ENCODE measurements at regions not wholly inside any gene's neighbourhood (a gene's known extent, or its start where the extent isn't known, plus 50 kb on each side); places are given as distances from the start of the nearest gene placed in this dataset.

DNA sequence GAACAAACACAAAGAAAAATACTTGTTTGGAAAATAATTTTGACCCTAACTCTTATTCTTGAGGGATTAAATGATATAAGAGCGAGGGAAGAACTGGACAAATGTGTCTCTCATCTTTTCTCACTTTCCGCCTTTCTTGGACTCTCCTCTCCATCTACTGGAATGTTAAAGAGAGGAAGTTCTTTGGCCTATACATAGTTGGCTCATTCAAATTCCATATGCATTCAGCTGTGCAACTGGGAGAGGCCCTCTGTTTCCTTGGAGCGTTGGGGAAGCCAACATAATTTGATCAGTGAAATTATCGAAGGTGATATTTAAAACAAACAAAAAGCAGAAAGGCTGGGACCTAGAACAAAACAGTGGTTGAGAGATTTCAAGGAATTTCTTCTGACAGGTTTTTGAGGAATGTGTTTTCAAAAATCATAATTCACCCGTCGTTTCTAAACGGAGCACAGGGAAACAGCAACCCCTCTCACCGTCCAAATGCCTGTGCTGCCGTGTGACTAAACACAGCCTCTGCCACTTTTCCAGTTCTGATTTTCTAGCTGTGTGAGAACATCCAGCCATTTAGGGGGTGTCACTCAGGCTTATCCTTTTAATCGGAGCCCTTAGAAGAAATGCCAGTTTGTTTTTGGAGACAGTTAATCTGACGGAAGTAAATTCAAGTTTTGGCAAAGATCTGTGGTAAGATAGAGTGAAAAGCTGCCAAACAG, 489.9 kb downstream of the SOX2 start:
- Histone ChIP-seq H3K27ac (ENCODE audit: low read depth in 2 of 2, low read length in 2 of 2) (no peak overlapping the region), H3K4me1 (ENCODE audit: control insufficient read depth in 2 of 2, insufficient read depth in 2 of 2, low read length in 2 of 2) (no peaks in the 10 kb centered on the region), H3K4me3 (ENCODE audit: low read length in 2 of 2) (no peak overlapping the region), H3K9ac (ENCODE audit: low read depth in 1 of 2, low read length in 2 of 2) (no peak overlapping the region), H3K27me3 (ENCODE audit: control insufficient read depth in 2 of 2, insufficient read depth in 2 of 2, low read length in 2 of 2) (no peaks in the 10 kb centered on the region), H3K9me3 (ENCODE audit: control insufficient read depth in 2 of 2, low read length in 2 of 2) (no peaks in the 10 kb centered on the region), H3K36me3 (ENCODE audit: control insufficient read depth in 2 of 2, insufficient read depth in 2 of 2, low read length in 2 of 2) (no peaks in the 10 kb centered on the region)

DNA sequence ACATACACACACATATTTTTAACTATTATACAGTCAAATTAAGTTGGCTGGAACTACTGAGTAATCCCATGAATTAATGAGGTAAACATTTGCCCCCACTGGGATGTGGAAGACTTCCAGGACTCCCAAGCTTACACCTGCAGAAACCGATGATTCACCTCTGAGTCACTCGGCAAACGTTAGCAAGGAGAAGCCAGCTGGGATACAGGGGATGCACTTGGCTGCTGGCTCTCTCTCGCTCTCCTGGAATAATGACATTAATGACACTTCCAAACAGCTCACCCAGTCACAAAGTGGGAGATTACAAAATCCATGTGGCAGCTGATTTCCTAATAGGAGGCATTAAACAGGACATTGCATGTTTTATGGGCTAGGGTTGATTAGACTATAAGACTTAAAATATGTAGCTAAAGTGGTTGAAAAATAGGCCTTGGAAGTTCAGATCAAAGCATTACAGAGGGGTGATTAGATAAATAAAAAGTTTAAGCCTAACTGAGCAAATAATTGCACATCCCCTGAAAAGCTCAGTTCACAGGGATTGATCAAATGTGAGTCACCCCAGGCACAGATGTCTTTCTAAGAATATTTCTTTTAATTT, 500.9 kb downstream of the SOX2 start:
- Histone ChIP-seq H3K4me1 (ENCODE audit: control insufficient read depth in 2 of 2, insufficient read depth in 2 of 2, low read length in 2 of 2) (no peaks in the 10 kb centered on the region), H3K9me3 (ENCODE audit: control insufficient read depth in 2 of 2, low read length in 2 of 2) (no peaks in the 10 kb centered on the region), H3K36me3 (ENCODE audit: control insufficient read depth in 2 of 2, insufficient read depth in 2 of 2, low read length in 2 of 2) (no peaks in the 10 kb centered on the region), H3K4me3 (ENCODE audit: low read length in 2 of 2) (no peak overlapping the region), H3K27ac (ENCODE audit: low read depth in 2 of 2, low read length in 2 of 2) (no peak overlapping the region), H3K9ac (ENCODE audit: low read depth in 1 of 2, low read length in 2 of 2) (no peak overlapping the region), H3K27me3 (ENCODE audit: control insufficient read depth in 2 of 2, insufficient read depth in 2 of 2, low read length in 2 of 2) (no peaks in the 10 kb centered on the region)

- H3K9me3 ChIP-seq (ENCODE audit: control insufficient read depth in 2 of 2, low read length in 2 of 2) = no peaks in the 10 kb centered on the region
- H3K9ac ChIP-seq (ENCODE audit: low read depth in 1 of 2, low read length in 2 of 2) = no peak overlapping the region
- no peaks in the 10 kb centered on the region for H3K36me3 ChIP-seq (ENCODE audit: control insufficient read depth in 2 of 2, insufficient read depth in 2 of 2, low read length in 2 of 2)
- H3K27ac ChIP-seq (ENCODE audit: low read depth in 2 of 2, low read length in 2 of 2) = no peak overlapping the region
- no peaks in the 10 kb centered on the region for H3K27me3 ChIP-seq (ENCODE audit: control insufficient read depth in 2 of 2, insufficient read depth in 2 of 2, low read length in 2 of 2)
- no peaks in the 10 kb centered on the region for H3K4me1 ChIP-seq (ENCODE audit: control insufficient read depth in 2 of 2, insufficient read depth in 2 of 2, low read length in 2 of 2)
- no peak overlapping the region for H3K4me3 ChIP-seq (ENCODE audit: low read length in 2 of 2)
These were observed 502.7 kb downstream of the SOX2 start for GRCh38 chr3:182214416-182214815.

DNA sequence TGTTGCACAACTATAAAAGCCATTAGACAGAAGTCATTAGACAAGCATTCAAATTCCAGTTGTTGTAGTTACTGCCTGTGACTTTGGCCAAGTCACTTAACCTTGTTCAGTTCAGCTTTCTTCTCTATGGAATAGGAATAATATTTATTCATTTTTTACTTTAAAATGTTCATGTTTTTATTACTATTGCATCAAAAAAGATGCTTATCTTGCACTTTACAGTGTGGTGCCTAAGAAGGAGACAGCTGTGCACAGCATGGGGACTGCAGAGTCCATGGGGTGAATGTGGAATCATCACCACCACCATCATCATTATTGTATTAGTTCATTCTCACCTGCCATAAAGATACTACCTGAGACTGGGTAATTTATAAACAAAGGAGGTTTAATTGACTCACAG, 504.2 kb downstream of the SOX2 start:
- no peak overlapping the region for H3K27ac ChIP-seq (ENCODE audit: low read depth in 2 of 2, low read length in 2 of 2)
- no peaks in the 10 kb centered on the region for H3K36me3 ChIP-seq (ENCODE audit: control insufficient read depth in 2 of 2, insufficient read depth in 2 of 2, low read length in 2 of 2)
- H3K4me3 ChIP-seq (ENCODE audit: low read length in 2 of 2) = no peak overlapping the region
- no peaks in the 10 kb centered on the region for H3K27me3 ChIP-seq (ENCODE audit: control insufficient read depth in 2 of 2, insufficient read depth in 2 of 2, low read length in 2 of 2)
- no peaks in the 10 kb centered on the region for H3K4me1 ChIP-seq (ENCODE audit: control insufficient read depth in 2 of 2, insufficient read depth in 2 of 2, low read length in 2 of 2)
- no peaks in the 10 kb centered on the region for H3K9me3 ChIP-seq (ENCODE audit: control insufficient read depth in 2 of 2, low read length in 2 of 2)
- no peak overlapping the region for H3K9ac ChIP-seq (ENCODE audit: low read depth in 1 of 2, low read length in 2 of 2)

- Histone ChIP-seq H3K9me3 (ENCODE audit: control insufficient read depth in 2 of 2, low read length in 2 of 2) (no peaks in the 10 kb centered on the region), H3K4me3 (ENCODE audit: low read length in 2 of 2) (no peak overlapping the region), H3K4me1 (ENCODE audit: control insufficient read depth in 2 of 2, insufficient read depth in 2 of 2, low read length in 2 of 2) (no peaks in the 10 kb centered on the region), H3K36me3 (ENCODE audit: control insufficient read depth in 2 of 2, insufficient read depth in 2 of 2, low read length in 2 of 2) (no peaks in the 10 kb centered on the region), H3K9ac (ENCODE audit: low read depth in 1 of 2, low read length in 2 of 2) (no peak overlapping the region), H3K27me3 (ENCODE audit: control insufficient read depth in 2 of 2, insufficient read depth in 2 of 2, low read length in 2 of 2) (no peaks in the 10 kb centered on the region), H3K27ac (ENCODE audit: low read depth in 2 of 2, low read length in 2 of 2) (no peak overlapping the region)
These were observed 504.7 kb downstream of the SOX2 start for GRCh38 chr3:182216311-182216970.

DNA sequence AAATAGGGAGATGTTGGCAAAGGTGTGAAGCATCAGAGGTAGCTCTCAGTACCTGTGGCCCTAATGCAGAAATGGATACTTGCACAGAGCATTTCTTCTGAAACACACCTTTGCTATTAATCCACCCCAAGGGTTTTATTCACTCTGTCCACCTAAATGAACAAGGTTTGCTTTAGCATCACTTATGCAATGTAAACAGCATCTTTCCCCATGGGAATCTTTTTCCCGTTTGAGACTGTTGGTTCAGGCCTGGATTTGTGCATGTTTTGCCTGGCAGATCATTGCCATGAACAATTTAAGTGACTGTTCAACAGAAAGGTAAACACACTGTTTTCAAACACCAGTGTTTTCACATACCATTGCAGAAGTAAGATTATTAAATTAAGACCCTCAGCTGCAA, 508.3 kb downstream of the SOX2 start:
- H3K9ac ChIP-seq (ENCODE audit: low read depth in 1 of 2, low read length in 2 of 2) = no peak overlapping the region
- H3K36me3 ChIP-seq (ENCODE audit: control insufficient read depth in 2 of 2, insufficient read depth in 2 of 2, low read length in 2 of 2) = no peaks in the 10 kb centered on the region
- H3K27ac ChIP-seq (ENCODE audit: low read depth in 2 of 2, low read length in 2 of 2) = no peak overlapping the region
- no peaks in the 10 kb centered on the region for H3K27me3 ChIP-seq (ENCODE audit: control insufficient read depth in 2 of 2, insufficient read depth in 2 of 2, low read length in 2 of 2)
- no peaks in the 10 kb centered on the region for H3K4me1 ChIP-seq (ENCODE audit: control insufficient read depth in 2 of 2, insufficient read depth in 2 of 2, low read length in 2 of 2)
- no peak overlapping the region for H3K4me3 ChIP-seq (ENCODE audit: low read length in 2 of 2)
- H3K9me3 ChIP-seq (ENCODE audit: control insufficient read depth in 2 of 2, low read length in 2 of 2) = no peaks in the 10 kb centered on the region

DNA sequence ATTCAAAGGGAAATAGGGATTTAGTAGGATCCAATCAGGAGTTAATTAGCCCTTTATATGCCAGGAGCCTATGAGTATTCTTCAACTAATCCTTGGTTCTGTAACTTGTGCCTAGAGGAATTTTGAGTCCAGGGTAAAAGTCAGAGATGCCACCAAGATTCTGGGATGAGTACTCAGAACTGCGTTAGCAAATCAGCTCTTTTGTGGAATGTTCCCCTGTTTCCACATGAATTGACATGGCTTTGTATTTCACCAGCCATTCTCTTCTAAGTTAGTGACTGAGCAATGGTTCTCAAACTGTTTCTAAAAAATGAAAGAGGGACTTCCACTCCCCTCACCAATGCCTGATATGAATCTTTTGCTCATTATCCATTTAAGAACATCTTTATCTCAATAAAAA, 508.7 kb downstream of the SOX2 start:
- H3K27me3 ChIP-seq (ENCODE audit: control insufficient read depth in 2 of 2, insufficient read depth in 2 of 2, low read length in 2 of 2) = no peaks in the 10 kb centered on the region
- H3K36me3 ChIP-seq (ENCODE audit: control insufficient read depth in 2 of 2, insufficient read depth in 2 of 2, low read length in 2 of 2) = no peaks in the 10 kb centered on the region
- H3K4me1 ChIP-seq (ENCODE audit: control insufficient read depth in 2 of 2, insufficient read depth in 2 of 2, low read length in 2 of 2) = no peaks in the 10 kb centered on the region
- no peak overlapping the region for H3K4me3 ChIP-seq (ENCODE audit: low read length in 2 of 2)
- H3K9ac ChIP-seq (ENCODE audit: low read depth in 1 of 2, low read length in 2 of 2) = no peak overlapping the region
- H3K9me3 ChIP-seq (ENCODE audit: control insufficient read depth in 2 of 2, low read length in 2 of 2) = no peaks in the 10 kb centered on the region
- H3K27ac ChIP-seq (ENCODE audit: low read depth in 2 of 2, low read length in 2 of 2) = no peak overlapping the region

- Histone ChIP-seq H3K9ac (ENCODE audit: low read depth in 1 of 2, low read length in 2 of 2) (no peak overlapping the region), H3K27me3 (ENCODE audit: control insufficient read depth in 2 of 2, insufficient read depth in 2 of 2, low read length in 2 of 2) (no peaks in the 10 kb centered on the region), H3K4me1 (ENCODE audit: control insufficient read depth in 2 of 2, insufficient read depth in 2 of 2, low read length in 2 of 2) (no peaks in the 10 kb centered on the region), H3K4me3 (ENCODE audit: low read length in 2 of 2) (no peak overlapping the region), H3K27ac (ENCODE audit: low read depth in 2 of 2, low read length in 2 of 2) (no peak overlapping the region), H3K9me3 (ENCODE audit: control insufficient read depth in 2 of 2, low read length in 2 of 2) (no peaks in the 10 kb centered on the region), H3K36me3 (ENCODE audit: control insufficient read depth in 2 of 2, insufficient read depth in 2 of 2, low read length in 2 of 2) (no peaks in the 10 kb centered on the region)
These were observed 515.3 kb downstream of the SOX2 start for GRCh38 chr3:182226995-182227394.

DNA sequence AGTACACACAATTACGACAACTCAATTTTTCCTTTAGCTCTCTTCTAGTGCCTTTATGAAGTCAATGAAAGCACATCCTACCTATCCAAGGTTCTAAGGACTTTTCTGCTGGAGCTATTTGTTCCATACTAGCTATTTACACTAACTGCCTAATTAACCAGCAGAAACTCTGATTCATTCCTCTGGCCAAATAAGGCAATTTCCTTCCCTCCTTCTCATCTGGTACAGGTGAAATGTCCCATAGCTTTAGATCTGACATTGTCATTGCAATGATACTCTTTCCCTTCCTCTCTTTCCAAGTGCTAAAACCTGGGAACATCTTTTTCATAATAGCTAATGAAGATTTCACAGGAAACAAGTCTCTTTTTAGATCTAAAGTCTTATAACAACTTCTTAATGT, 521.7 kb downstream of the SOX2 start:
- Histone ChIP-seq H3K9ac (ENCODE audit: low read depth in 1 of 2, low read length in 2 of 2) (no peak overlapping the region), H3K27me3 (ENCODE audit: control insufficient read depth in 2 of 2, insufficient read depth in 2 of 2, low read length in 2 of 2) (no peaks in the 10 kb centered on the region), H3K4me1 (ENCODE audit: control insufficient read depth in 2 of 2, insufficient read depth in 2 of 2, low read length in 2 of 2) (no peaks in the 10 kb centered on the region), H3K9me3 (ENCODE audit: control insufficient read depth in 2 of 2, low read length in 2 of 2) (no peaks in the 10 kb centered on the region), H3K27ac (ENCODE audit: low read depth in 2 of 2, low read length in 2 of 2) (no peak overlapping the region), H3K36me3 (ENCODE audit: control insufficient read depth in 2 of 2, insufficient read depth in 2 of 2, low read length in 2 of 2) (no peaks in the 10 kb centered on the region), H3K4me3 (ENCODE audit: low read length in 2 of 2) (no peak overlapping the region)

GRCh38 chr3:182233957-182234356, 522.2 kb downstream of the SOX2 start:
- Histone ChIP-seq H3K4me3 (ENCODE audit: low read length in 2 of 2) (no peak overlapping the region), H3K36me3 (ENCODE audit: control insufficient read depth in 2 of 2, insufficient read depth in 2 of 2, low read length in 2 of 2) (no peaks in the 10 kb centered on the region), H3K9me3 (ENCODE audit: control insufficient read depth in 2 of 2, low read length in 2 of 2) (no peaks in the 10 kb centered on the region), H3K9ac (ENCODE audit: low read depth in 1 of 2, low read length in 2 of 2) (no peak overlapping the region), H3K4me1 (ENCODE audit: control insufficient read depth in 2 of 2, insufficient read depth in 2 of 2, low read length in 2 of 2) (no peaks in the 10 kb centered on the region), H3K27me3 (ENCODE audit: control insufficient read depth in 2 of 2, insufficient read depth in 2 of 2, low read length in 2 of 2) (no peaks in the 10 kb centered on the region), H3K27ac (ENCODE audit: low read depth in 2 of 2, low read length in 2 of 2) (no peak overlapping the region)
